ENCODE measurements at regions not wholly inside any gene's neighbourhood (a gene's known extent, or its start where the extent isn't known, plus 50 kb on each side); places are given as distances from the start of the nearest gene placed in this dataset.

- no peak for DNase-seq
Measured at GRCh38 chr13:91100944-91101343, 246.5 kb upstream of the MIR17HG start.

- DNase-seq: no peak
Measured at GRCh38 chr13:91101381-91101780, 246.1 kb upstream of the MIR17HG start.

- no peak for DNase-seq
Measured at GRCh38 chr13:91105270-91105669, 242.2 kb upstream of the MIR17HG start.

- no peak for DNase-seq
Measured at GRCh38 chr13:91106565-91106964, 240.9 kb upstream of the MIR17HG start.

- DNase-seq: no peak
Measured at GRCh38 chr13:91108315-91108714, 239.2 kb upstream of the MIR17HG start.

- DNase-seq: no peak
Measured at GRCh38 chr13:91111476-91112200, 235.8 kb upstream of the MIR17HG start.

GRCh38 chr13:91112201-91112923 is 235.1 kb upstream of the MIR17HG start:
- no peak for DNase-seq

- DNase-seq: no peak
Measured at GRCh38 chr13:91112924-91113277, 234.6 kb upstream of the MIR17HG start.

- no peak for DNase-seq
Measured at GRCh38 chr13:91115776-91116175, 231.7 kb upstream of the MIR17HG start.

GRCh38 chr13:91117351-91117750 is 230.1 kb upstream of the MIR17HG start:
- DNase-seq: no peak

- DNase-seq: no peak
Measured at GRCh38 chr13:91119643-91120042, 227.8 kb upstream of the MIR17HG start.

- no peak for DNase-seq
Measured at GRCh38 chr13:91122766-91123165, 224.7 kb upstream of the MIR17HG start.

GRCh38 chr13:91123456-91124127 is 223.9 kb upstream of the MIR17HG start:
- DNase-seq: no peak

- DNase-seq: no peak
Measured at GRCh38 chr13:91126806-91127205, 220.7 kb upstream of the MIR17HG start.

GRCh38 chr13:91127995-91128394 is 219.5 kb upstream of the MIR17HG start:
- no peak for DNase-seq

- no peak for DNase-seq
Measured at GRCh38 chr13:91132381-91132780, 215.1 kb upstream of the MIR17HG start.

- DNase-seq: no peak
Measured at GRCh38 chr13:91132786-91133185, 214.7 kb upstream of the MIR17HG start.

- peak; percentile 15 for DNase-seq
Measured at GRCh38 chr13:91133941-91134802, 213.3 kb upstream of the MIR17HG start.

GRCh38 chr13:91134803-91135184 is 212.7 kb upstream of the MIR17HG start:
- no peak for DNase-seq

GRCh38 chr13:91135376-91135775 is 212.1 kb upstream of the MIR17HG start:
- DNase-seq: no peak

GRCh38 chr13:91135968-91136367 is 211.5 kb upstream of the MIR17HG start:
- DNase-seq: no peak

- DNase-seq: no peak
Measured at GRCh38 chr13:91136806-91137205, 210.7 kb upstream of the MIR17HG start.

- DNase-seq: no peak
Measured at GRCh38 chr13:91139232-91139631, 208.3 kb upstream of the MIR17HG start.
